Calu3 (cell line): ENCODE measurements at regions not wholly inside any gene's neighbourhood (a gene's known extent, or its start where the extent isn't known, plus 50 kb on each side); places are given as distances from the start of the nearest gene placed in this dataset.

Experiments
- BruUV-seq: library from RNA; stranded (reverse); fragments of 400-500 nt; replicated peaks from 2 replicates; lab custom pipeline; 2021; lab: Mats Ljungman, UMichigan
- CTCF ChIA-PET: fragments of 300-600 bp; sonication (Branson Sonifier 250); formaldehyde crosslinking; loops from one replicate; lab custom pipeline; 2022; ENCODE audit warnings: antibody characterized with exemption; lab: Charles Lee
- DNase-seq: peaks from one replicate; pipeline ENCODE4 v3.0.0; 2022
- H3K27ac Mint-ChIP-seq: one replicate; pipeline ENCODE4 v1.8.0; 2022; ENCODE audit warnings: mixed read lengths; ENCODE audit not compliant: unreplicated experiment
- H3K27me3 Mint-ChIP-seq: one replicate; pipeline ENCODE4 v1.8.0; 2022; ENCODE audit warnings: mixed read lengths; ENCODE audit not compliant: unreplicated experiment
- H3K36me3 Mint-ChIP-seq: one replicate; pipeline ENCODE4 v1.8.0; 2022; ENCODE audit warnings: mild to moderate bottlenecking, moderate library complexity, mixed read lengths; ENCODE audit not compliant: insufficient read depth, unreplicated experiment
- H3K4me1 Mint-ChIP-seq: one replicate; pipeline ENCODE4 v1.8.0; 2022; ENCODE audit warnings: mild to moderate bottlenecking, low read depth, mixed read lengths; ENCODE audit not compliant: unreplicated experiment
- H3K4me3 Mint-ChIP-seq: one replicate; pipeline ENCODE4 v1.8.0; 2022; ENCODE audit warnings: mild to moderate bottlenecking, low read depth, moderate library complexity, mixed read lengths; ENCODE audit not compliant: unreplicated experiment
- H3K9me3 Mint-ChIP-seq: one replicate; pipeline ENCODE4 v1.8.0; 2022; ENCODE audit warnings: low read depth, mixed read lengths; ENCODE audit not compliant: unreplicated experiment
- CTCF ChIP-seq: fragments of 200-600 bp; IDR thresholded peaks from one replicate; pipeline ENCODE4 v1.8.0; 2022; ENCODE audit warnings: antibody characterized with exemption; ENCODE audit not compliant: unreplicated experiment
- intact Hi-C: fragments of 100-400 bp; cut with micrococcal nuclease; formaldehyde crosslinking; loops from one replicate; pipeline ENCODE4 v1.10.0; 2022; ENCODE audit not compliant: unreplicated experiment

GRCh38 chr9:11199335-11199734, 586.5 kb upstream of the PTPRD start:
- Mint-ChIP-seq H3K4me1 (no peaks in the 10 kb centered on the region), H3K9me3 (peaks cover 4% of the 10 kb centered on the region), H3K36me3 (no peaks in the 10 kb centered on the region), H3K27ac (no peak overlapping the region), H3K27me3 (no peaks in the 10 kb centered on the region), H3K4me3 (no peak overlapping the region)
- no peak for DNase-seq
- CTCF ChIA-PET: no interaction called here
- TF ChIP-seq CTCF: no peak
- no TSS peak for BruUV-seq
- intact Hi-C loops: no loop called here

GRCh38 chr9:11204521-11204920, 591.7 kb upstream of the PTPRD start:
- no peaks in the 10 kb centered on the region for H3K27me3 Mint-ChIP-seq
- H3K4me3 Mint-ChIP-seq: no peak overlapping the region
- no peaks in the 10 kb centered on the region for H3K36me3 Mint-ChIP-seq
- intact Hi-C loops: no loop called here
- peaks cover 7% of the 10 kb centered on the region for H3K9me3 Mint-ChIP-seq
- no peak overlapping the region for H3K27ac Mint-ChIP-seq
- no peak for TF ChIP-seq CTCF
- DNase-seq: no peak
- H3K4me1 Mint-ChIP-seq: no peaks in the 10 kb centered on the region
- CTCF ChIA-PET: no interaction called here
- BruUV-seq: no TSS peak

- no peaks in the 10 kb centered on the region for H3K4me1 Mint-ChIP-seq
Measured at GRCh38 chr9:11206925-11207324, 594.1 kb upstream of the PTPRD start.

GRCh38 chr9:11233696-11234095, 620.9 kb upstream of the PTPRD start:
- Mint-ChIP-seq H3K27ac (no peak overlapping the region), H3K27me3 (no peaks in the 10 kb centered on the region), H3K4me3 (no peak overlapping the region), H3K4me1 (no peaks in the 10 kb centered on the region), H3K9me3 (peaks cover 15% of the 10 kb centered on the region), H3K36me3 (no peaks in the 10 kb centered on the region)
- no TSS peak for BruUV-seq
- no peak for DNase-seq
- no peak for TF ChIP-seq CTCF
- intact Hi-C loops: no loop called here
- CTCF ChIA-PET: no interaction called here

More at GRCh38 chr9:11206925-11207324, 594.1 kb upstream of the PTPRD start:
- CTCF ChIA-PET: no interaction called here
- intact Hi-C loops: no loop called here
- H3K9me3 Mint-ChIP-seq: peaks cover 7% of the 10 kb centered on the region
- no TSS peak for BruUV-seq
- DNase-seq: no peak
- H3K27me3 Mint-ChIP-seq: no peaks in the 10 kb centered on the region
- TF ChIP-seq CTCF: no peak
- no peak overlapping the region for H3K4me3 Mint-ChIP-seq
- no peaks in the 10 kb centered on the region for H3K36me3 Mint-ChIP-seq
- H3K27ac Mint-ChIP-seq: no peak overlapping the region
